ENCODE measurements at regions not wholly inside any gene's neighbourhood (a gene's known extent, or its start where the extent isn't known, plus 50 kb on each side); places are given as distances from the start of the nearest gene placed in this dataset.
A peak's percentile ranks its signal among the peaks of the same experiment; 100 is the strongest.
"Not testable (repeated sequence)": the region's sequence is repeated elsewhere in the genome, so short reads cannot be mapped to it uniquely, and the experiment has no call there.

GRCh38 chr14:21768116-21768874 is 94.7 kb upstream of the OR4E1 start:
- DNase-seq, result no peak
- peaks cover 0 to 7% (median 0%) of the 10 kb centered on the region in 8 donors for H3K9me3 ChIP-seq
- intact Hi-C loops (cut with DNase I; ENCODE audit: low total_unique reads), result no loop called here
- WGBS, 5 donors, result 41 to 52% (median 50%) methylated on average over 5 of the region's 5 CpGs
- H3K4me3 ChIP-seq, result no peak overlapping the region
- H3K27me3 ChIP-seq (replicated peaks in 1 of 7), result peaks cover 0 to 3% (median 0%) of the 10 kb centered on the region in 7 donors
- no peak for TF ChIP-seq POLR2AphosphoS5 (IDR thresholded peaks at IDR 0.05)
- peak in 4 of 11 experiments; percentile 9 to 50 (median 34) for TF ChIP-seq CTCF (IDR thresholded peaks at IDR 0.05 in 8 of 11, conservative IDR thresholded peaks at IDR 0.05 in 3 of 11)
- no peak overlapping the region for H3K27ac ChIP-seq
- H3K36me3 ChIP-seq, result no peaks in the 10 kb centered on the region
- no peaks in the 10 kb centered on the region for H3K4me1 ChIP-seq

- DNase-seq; H3K4me1 ChIP-seq; H3K27me3 ChIP-seq (replicated peaks in 1 of 7); H3K27ac ChIP-seq; H3K9me3 ChIP-seq; intact Hi-C loops (cut with DNase I; ENCODE audit: low total_unique reads); H3K4me3 ChIP-seq; H3K36me3 ChIP-seq: not testable (repeated sequence)
- WGBS, 5 donors, result 53 to 72% (median 58%) methylated on average over 6 of the region's 6 CpGs
Observed at GRCh38 chr14:21760360-21760759, 86.7 kb upstream of the OR4E1 start.

GRCh38 chr14:21749306-21749868 is 75.8 kb upstream of the OR4E1 start:
- WGBS, 5 donors, result 70 to 74% (median 74%) methylated on average over 5 of the region's 5 CpGs
- Histone ChIP-seq H3K4me1 (peaks cover 0 to 8% (median 0%) of the 10 kb centered on the region in 6 donors), H3K36me3 (no peaks in the 10 kb centered on the region), H3K27ac (no peak overlapping the region), H3K9me3 (no peaks in the 10 kb centered on the region), H3K27me3 (replicated peaks in 1 of 7) (peaks cover 0 to 8% (median 0%) of the 10 kb centered on the region in 7 donors), H3K4me3 (no peak overlapping the region)
- intact Hi-C loops (cut with DNase I; ENCODE audit: low total_unique reads), result no loop called here
- TF ChIP-seq POLR2A (IDR thresholded peaks at IDR 0.05) (no peak), CTCF (IDR thresholded peaks at IDR 0.05 in 8 of 11, conservative IDR thresholded peaks at IDR 0.05 in 3 of 11) (no peak), POLR2AphosphoS5 (IDR thresholded peaks at IDR 0.05) (no peak)
- no peak for DNase-seq

- H3K27me3 ChIP-seq (replicated peaks in 1 of 7), result peaks cover 0 to 7% (median 0%) of the 10 kb centered on the region in 7 donors
Observed at GRCh38 chr14:21748869-21749303, 75.3 kb upstream of the OR4E1 start.

More at GRCh38 chr14:21748869-21749303, 75.3 kb upstream of the OR4E1 start:
- intact Hi-C loops (cut with DNase I; ENCODE audit: low total_unique reads), result no loop called here
- WGBS, 5 donors, result 3 to 8% (median 6%) methylated on average over 5 of the region's 5 CpGs
- Histone ChIP-seq H3K36me3 (no peaks in the 10 kb centered on the region), H3K4me3 (no peak overlapping the region), H3K9me3 (no peaks in the 10 kb centered on the region), H3K27ac (no peak overlapping the region), H3K4me1 (peaks cover 0 to 8% (median 0%) of the 10 kb centered on the region in 6 donors)
- DNase-seq, result no peak
- TF ChIP-seq POLR2AphosphoS5 (IDR thresholded peaks at IDR 0.05) (no peak), POLR2A (IDR thresholded peaks at IDR 0.05) (no peak), CTCF (IDR thresholded peaks at IDR 0.05 in 8 of 11, conservative IDR thresholded peaks at IDR 0.05 in 3 of 11) (peak in 8 of 11 experiments; percentile 10 to 61 (median 50))
